ENCODE measurements at regions not wholly inside any gene's neighbourhood (a gene's known extent, or its start where the extent isn't known, plus 50 kb on each side); places are given as distances from the start of the nearest gene placed in this dataset.

DNA sequence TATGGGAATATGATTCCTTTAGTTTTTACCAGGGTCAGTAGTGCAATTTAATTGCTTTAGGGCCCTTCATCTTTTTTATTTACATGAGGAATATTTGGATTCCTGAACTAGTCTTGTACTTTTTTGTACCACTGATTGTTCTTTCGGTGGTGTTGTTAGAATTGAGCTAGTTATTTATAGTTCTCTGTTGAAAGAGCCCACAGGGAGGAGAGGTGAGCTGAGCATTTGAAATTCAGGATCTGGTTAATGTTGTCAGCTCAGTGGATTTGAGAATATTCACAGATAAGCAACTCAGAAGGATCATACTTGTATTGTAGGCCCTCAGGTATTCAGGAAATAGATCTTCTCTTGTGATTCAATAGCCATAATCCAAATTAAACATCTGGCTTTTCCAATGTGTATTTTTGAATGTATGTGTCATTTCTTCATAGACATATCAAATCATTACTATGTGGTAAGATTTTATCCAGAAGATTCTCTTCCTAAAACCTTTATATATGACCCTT is 613.2 kb downstream of the ISL1 start:
- TF ChIP-seq, protein P1, sequence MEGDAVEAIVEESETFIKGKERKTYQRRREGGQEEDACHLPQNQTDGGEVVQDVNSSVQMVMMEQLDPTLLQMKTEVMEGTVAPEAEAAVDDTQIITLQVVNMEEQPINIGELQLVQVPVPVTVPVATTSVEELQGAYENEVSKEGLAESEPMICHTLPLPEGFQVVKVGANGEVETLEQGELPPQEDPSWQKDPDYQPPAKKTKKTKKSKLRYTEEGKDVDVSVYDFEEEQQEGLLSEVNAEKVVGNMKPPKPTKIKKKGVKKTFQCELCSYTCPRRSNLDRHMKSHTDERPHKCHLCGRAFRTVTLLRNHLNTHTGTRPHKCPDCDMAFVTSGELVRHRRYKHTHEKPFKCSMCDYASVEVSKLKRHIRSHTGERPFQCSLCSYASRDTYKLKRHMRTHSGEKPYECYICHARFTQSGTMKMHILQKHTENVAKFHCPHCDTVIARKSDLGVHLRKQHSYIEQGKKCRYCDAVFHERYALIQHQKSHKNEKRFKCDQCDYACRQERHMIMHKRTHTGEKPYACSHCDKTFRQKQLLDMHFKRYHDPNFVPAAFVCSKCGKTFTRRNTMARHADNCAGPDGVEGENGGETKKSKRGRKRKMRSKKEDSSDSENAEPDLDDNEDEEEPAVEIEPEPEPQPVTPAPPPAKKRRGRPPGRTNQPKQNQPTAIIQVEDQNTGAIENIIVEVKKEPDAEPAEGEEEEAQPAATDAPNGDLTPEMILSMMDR (IDR thresholded peaks at IDR 0.05): no peak
- no peak for TF ChIP-seq POLR2A (IDR thresholded peaks at IDR 0.05)
